Brain microvascular endothelial cell (primary cell): ENCODE measurements at regions not wholly inside any gene's neighbourhood (a gene's known extent, or its start where the extent isn't known, plus 50 kb on each side); places are given as distances from the start of the nearest gene placed in this dataset.
A peak's percentile ranks its signal among the peaks of the same experiment; 100 is the strongest.

Experiments used
- DNase-seq: peaks from one replicate; pipeline ENCODE4 v3.0.0-alpha.2; 2020
- H3K27ac ChIP-seq: fragments of 250-450 bp; sonication (Bioruptor Pico); 2 replicates; pipeline ENCODE4 v1.5.1; 2020; ENCODE audit warnings: mild to moderate bottlenecking, moderate library complexity
- H3K27me3 ChIP-seq: fragments of 250-450 bp; sonication (Bioruptor Pico); replicated peaks from 2 replicates; pipeline ENCODE4 v1.5.1; 2020; ENCODE audit warnings: mild to moderate bottlenecking
- H3K36me3 ChIP-seq: fragments of 250-450 bp; sonication (Bioruptor Pico); replicated peaks from 2 replicates; pipeline ENCODE4 v1.5.1; 2020; ENCODE audit warnings: mild to moderate bottlenecking
- H3K4me3 ChIP-seq: 2 replicates; pipeline ENCODE4 v1.5.1; 2011; ENCODE audit warnings: low read depth, mild to moderate bottlenecking, control low read depth, low read length, moderate library complexity
- in situ Hi-C: cut with HindIII; loops from 2 replicates; pipeline ENCODE4 v1.10.0; 2017; ENCODE audit warnings: low sequenced_read_pairs, low pct_ligation_motif_present
- TF ChIP-seq, protein P1 (sequence below): IDR thresholded peaks from 2 replicates; pipeline ENCODE4 v1.5.1; 2011; ENCODE audit warnings: low read depth, mild to moderate bottlenecking, moderate library complexity, low read length, control low read depth, inconsistent platforms; ENCODE audit errors: missing control alignments

DNA sequence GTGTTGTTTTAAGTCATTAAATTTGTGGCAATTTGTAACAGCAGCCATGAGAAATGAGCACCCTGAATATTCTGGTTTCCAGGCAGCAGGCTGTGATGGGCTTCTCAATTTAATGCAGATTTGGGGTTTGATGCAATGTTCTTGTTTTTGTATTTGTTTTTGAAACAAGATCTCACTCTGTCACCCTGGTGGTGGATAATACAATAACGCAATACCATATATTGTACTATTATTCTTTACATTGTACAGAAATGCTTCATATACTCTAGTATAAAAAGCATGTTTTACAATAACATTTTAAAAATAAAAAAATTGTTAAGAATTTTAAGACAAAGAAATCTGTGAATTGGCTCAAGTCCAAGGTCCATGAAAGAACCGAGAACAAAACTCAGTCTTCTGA, 129.1 kb downstream of the USP46 start:
- Histone ChIP-seq H3K27me3 (no peaks in the 10 kb centered on the region), H3K36me3 (no peaks in the 10 kb centered on the region), H3K27ac (no peak overlapping the region), H3K4me3 (no peak overlapping the region)
- in situ Hi-C loops, result no loop called here
- TF ChIP-seq, protein P1, sequence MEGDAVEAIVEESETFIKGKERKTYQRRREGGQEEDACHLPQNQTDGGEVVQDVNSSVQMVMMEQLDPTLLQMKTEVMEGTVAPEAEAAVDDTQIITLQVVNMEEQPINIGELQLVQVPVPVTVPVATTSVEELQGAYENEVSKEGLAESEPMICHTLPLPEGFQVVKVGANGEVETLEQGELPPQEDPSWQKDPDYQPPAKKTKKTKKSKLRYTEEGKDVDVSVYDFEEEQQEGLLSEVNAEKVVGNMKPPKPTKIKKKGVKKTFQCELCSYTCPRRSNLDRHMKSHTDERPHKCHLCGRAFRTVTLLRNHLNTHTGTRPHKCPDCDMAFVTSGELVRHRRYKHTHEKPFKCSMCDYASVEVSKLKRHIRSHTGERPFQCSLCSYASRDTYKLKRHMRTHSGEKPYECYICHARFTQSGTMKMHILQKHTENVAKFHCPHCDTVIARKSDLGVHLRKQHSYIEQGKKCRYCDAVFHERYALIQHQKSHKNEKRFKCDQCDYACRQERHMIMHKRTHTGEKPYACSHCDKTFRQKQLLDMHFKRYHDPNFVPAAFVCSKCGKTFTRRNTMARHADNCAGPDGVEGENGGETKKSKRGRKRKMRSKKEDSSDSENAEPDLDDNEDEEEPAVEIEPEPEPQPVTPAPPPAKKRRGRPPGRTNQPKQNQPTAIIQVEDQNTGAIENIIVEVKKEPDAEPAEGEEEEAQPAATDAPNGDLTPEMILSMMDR, result peak; percentile 2
- no peak for DNase-seq

DNA sequence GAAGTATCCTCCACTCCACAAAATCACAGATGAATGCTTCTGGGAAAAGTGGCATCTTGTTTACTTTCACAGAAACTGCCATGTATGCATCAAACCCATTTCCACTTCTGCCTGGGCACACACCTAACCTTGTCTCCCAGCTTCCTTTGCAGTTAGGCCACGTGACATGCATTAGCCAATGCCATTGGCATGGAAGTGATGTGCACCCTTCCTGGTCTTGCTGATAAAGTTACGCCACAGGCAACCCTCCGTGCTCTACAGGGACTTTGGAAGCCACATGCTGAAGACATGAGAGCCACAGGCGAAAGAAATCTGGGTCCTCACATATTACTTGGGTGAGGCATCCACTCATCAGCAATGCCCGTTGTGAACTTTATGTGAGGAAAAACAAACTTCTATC, 123.3 kb downstream of the USP46 start:
- no peak for DNase-seq
- no peak overlapping the region for H3K4me3 ChIP-seq
- no peak overlapping the region for H3K27ac ChIP-seq
- in situ Hi-C loops, result no loop called here
- no peaks in the 10 kb centered on the region for H3K36me3 ChIP-seq
- TF ChIP-seq, protein P1, result no peak
- H3K27me3 ChIP-seq, result no peaks in the 10 kb centered on the region
